HG02588 (cell line): ENCODE measurements at regions not wholly inside any gene's neighbourhood (a gene's known extent, or its start where the extent isn't known, plus 50 kb on each side); places are given as distances from the start of the nearest gene placed in this dataset.

Experiments
- ATAC-seq: cut with Tn5 transposase; IDR thresholded peaks from one replicate; pipeline ENCODE4 v1.9.1; 2021; ENCODE audit warnings: mild to moderate bottlenecking, moderate library complexity; ENCODE audit not compliant: unreplicated experiment

GRCh38 chr9:663541-663940 lies 178.0 kb upstream of the DMRT1 start:
- ATAC-seq = no peak

DNA sequence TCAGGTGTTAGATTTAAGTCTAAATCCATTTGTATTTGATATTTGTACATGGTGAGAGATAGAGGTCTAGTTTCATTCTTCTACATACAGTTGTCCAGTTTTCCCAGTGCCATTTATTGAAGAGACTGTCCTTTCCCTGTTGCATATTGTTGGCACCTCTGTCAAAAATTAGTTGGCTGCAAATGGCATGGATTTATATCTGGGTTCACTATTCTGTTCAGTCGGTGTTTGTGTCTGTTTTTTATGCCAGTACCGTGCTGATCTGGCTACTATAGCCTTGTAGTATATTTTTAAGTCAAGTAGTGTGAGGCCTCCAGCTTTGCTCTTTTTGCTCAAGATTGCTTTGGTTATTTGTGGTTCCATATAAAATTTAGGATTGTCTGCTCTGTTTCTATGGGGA lies 176.2 kb upstream of the DMRT1 start:
- no peak for ATAC-seq

DNA sequence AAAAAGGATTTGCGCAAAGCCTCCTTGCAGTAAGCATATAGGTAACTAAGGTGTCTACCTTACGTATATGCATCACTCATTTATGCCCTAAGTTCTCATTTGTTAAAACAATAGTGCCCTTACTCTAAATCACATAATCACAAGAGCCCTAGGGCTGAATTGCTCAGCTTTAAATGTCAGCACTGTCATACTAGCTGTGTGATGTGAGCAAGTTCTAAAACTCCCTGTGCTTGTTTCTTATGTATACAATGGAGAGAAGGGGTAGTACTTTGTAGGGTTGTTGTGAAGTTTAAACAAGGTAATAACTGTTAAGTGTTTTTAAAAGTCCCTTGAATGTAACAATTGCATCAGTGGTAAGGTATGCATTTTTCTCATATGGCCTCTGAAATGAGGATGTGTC lies 169.5 kb upstream of the DMRT1 start:
- ATAC-seq = no peak

- ATAC-seq = no peak
These were observed 168.6 kb upstream of the DMRT1 start for GRCh38 chr9:672851-673250.

- ATAC-seq = no peak
These were observed 168.1 kb upstream of the DMRT1 start for GRCh38 chr9:673264-673965.

GRCh38 chr9:673966-674526 lies 167.5 kb upstream of the DMRT1 start:
- ATAC-seq = no peak

DNA sequence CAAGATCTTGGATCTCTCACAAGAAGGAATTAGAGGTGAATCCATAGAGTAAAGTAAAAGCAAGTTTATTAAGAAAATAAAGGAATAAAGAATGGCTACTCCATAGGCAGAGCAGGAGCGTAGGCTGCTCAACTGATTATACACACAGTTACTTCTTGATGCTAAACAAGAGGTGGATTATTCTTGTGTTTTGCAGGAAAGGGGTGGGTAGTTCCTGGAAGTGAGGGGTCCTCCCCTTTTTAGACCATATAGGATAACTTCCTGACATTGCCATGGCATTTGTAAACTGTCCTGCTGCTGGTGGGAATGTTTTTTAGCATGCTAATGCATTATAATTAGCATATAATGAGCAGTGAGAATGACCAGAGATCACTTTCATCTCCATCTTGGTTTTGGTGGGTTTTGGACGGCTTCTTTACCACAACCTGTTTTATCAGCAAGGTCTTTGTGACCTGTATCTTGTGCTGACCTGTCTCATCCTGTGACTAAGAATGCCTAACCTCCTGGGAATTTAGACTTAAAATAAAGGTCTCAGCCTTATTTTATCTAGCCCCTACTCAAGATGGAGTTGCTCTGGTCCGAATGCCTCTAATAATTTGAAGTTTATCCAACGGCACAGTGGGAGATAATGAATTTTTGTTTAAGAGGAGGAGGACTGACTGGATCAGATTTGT lies 165.7 kb upstream of the DMRT1 start:
- no peak for ATAC-seq

- no peak for ATAC-seq
These were observed 164.6 kb upstream of the DMRT1 start for GRCh38 chr9:676780-677438.

DNA sequence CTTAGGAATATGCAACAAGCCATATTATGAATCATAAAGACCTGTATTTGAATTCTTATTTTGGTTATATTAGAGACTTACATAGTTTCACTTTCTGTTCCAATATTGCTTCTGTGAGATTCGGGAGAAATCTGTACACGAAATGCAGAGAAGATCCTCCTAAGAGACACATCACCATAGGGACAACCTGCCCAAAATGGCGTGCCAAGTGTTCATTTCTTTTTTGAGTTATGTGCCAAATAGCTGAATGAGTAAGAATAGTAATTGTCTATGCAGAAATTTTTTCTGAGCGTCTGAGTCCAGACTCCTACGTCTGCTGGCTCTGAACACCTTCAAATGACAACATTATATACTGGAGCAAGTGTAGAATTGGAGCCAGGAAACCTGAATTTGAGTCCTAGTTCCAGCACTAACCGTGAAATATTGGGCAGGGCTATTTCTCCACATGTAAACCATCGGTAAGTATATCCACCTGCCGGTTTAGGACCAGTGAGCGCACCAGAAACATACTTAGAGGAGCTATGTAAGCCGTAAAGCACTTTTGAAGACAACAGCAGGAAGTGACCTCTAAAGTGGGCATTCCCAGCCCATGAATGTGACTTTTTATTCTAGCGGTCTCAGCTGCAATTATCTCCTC lies 163.9 kb upstream of the DMRT1 start:
- ATAC-seq = no peak

- no peak for ATAC-seq
These were observed 162.6 kb upstream of the DMRT1 start for GRCh38 chr9:678897-679296.

- no peak for ATAC-seq
These were observed 162.0 kb upstream of the DMRT1 start for GRCh38 chr9:679462-679861.

DNA sequence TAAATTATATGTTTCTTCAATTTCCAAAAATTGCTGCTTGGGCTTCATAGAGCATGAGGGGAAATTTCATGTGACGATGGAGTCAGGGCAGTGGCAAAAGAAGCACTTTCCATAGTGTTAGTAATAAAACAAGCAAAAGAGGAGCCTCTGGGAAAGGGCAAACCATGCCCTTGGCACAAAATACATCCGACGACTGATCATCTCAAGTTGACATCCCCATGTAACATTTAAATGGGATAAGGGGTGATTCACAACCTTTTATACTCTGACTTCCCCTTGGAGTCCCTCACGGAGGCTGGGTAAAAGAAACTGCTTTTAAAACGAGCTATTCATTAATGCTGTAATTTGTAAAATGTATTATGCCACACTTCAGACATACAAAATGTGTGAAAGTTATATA lies 161.4 kb upstream of the DMRT1 start:
- no peak for ATAC-seq

DNA sequence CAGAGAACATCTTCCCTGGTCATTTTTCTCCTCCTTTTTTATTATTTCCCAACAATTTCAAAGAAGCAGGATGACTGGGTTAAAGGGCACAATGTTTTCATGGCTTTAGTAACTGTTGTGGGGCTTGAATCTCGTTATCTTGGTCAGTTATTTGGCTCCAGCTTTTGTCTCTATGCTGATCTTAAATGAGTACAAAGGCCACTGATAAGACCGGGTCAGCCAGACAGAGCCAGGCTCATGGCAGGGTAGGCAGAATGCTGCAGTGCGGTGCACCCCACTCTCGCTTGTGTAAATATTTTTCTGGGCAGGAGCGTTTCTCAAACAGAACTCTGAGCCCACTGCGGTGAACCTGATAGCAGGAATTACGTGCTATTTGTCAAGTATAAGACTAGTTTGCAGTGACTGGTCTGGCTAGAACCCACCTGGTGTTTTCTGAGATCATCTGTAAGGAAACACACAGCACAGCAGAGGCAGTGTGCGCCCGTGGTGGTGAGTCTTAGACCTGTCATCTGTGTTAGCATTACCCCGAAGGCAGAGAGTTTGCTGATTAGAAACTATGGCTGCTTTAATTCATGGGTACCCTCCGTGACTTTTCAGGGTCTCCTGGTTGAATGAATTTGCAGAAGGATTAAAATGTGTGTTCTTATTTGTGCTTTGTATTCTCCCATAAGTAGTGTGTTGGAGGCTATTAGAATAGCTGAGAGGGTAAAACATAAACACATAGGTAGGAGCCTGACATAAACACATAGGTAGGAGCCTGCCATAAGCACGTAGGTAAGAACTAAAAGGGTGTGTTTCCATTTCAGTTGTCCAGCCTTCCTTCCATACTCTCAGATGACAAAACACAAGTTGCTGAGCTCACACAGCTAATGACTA lies 158.6 kb upstream of the DMRT1 start:
- no peak for ATAC-seq

GRCh38 chr9:683509-684021 lies 157.9 kb upstream of the DMRT1 start:
- ATAC-seq = no peak

DNA sequence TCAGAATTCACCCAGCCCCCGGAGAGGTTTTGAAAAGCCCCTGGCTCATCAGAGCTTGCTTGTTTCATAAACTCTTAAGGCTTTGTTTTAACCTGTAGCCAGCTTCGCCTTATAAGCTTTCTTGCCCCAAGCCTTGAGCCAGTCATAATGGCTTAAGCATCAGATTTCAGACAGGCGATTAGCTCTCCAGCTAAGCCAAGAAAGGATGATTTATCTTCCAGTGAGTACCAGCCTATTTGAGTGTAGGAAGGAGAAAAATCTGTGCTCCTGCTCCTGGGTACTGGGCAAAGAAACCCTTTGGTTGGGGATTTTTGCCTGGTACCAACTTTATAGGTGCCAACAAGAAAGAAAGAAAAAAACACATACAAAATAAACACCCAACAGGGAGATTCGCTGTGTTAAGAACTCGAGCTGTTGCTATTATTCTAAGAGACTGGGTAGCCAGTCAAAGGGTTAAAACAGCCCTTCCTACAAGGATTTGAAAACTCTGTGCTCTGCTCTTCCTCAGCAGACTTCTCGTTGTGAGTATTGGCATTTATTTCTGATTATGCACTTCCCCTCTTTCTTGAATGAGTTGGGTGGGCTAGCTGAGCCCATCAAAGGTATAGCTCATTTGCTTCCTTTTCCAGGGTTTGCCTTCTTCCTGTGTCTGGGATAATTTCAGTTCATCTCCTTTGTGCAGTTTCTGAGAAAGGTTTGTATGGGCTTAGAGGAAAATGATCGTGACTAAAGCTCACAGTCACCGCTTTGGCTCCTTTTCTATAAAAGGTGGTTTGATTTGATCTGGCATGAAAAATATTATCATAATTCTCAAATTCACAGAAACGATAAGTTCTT lies 157.2 kb upstream of the DMRT1 start:
- ATAC-seq = no peak

DNA sequence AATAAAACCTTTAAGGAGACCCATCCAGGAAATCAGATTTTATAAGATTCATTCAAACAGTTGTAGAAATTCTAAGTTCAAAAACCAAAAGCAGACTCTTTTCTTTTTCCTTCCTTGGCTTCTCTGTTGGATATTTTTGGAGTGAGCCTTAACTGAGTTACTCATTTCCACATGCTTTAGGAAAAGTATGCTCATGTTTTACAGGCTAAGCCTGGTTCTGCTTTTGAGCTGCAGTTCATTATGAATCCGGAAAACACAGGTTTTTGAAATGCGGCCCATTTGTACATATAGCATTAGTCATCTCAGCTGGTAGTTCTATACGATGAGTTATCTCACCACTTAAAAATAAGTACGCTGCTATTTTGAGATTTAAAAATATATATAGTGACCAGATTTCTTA lies 156.6 kb upstream of the DMRT1 start:
- no peak for ATAC-seq

DNA sequence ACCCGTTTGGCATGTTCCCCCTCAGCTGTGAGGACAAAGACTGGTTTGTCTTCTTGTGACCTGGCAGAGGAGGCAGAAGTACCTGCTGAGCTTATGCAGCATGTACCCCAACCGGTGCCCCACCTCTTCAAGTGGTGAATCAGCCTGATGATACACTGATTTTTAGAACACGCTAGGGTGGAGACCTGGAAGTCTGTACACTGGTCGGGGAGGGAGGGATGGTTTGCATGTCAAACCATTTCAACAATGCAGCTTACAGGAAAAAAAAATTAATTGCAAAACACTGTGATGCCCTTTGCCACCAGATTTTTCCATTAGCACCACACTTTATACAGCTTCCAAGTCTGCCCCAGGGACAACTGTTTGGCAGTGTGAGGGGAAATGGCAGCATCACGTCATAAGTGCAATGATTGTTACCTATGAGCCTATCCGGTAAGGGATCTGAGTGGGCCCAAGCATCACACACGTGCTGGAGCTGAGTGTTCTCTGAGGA lies 155.1 kb upstream of the DMRT1 start:
- ATAC-seq = no peak

GRCh38 chr9:687034-687785 lies 154.3 kb upstream of the DMRT1 start:
- ATAC-seq = no peak

DNA sequence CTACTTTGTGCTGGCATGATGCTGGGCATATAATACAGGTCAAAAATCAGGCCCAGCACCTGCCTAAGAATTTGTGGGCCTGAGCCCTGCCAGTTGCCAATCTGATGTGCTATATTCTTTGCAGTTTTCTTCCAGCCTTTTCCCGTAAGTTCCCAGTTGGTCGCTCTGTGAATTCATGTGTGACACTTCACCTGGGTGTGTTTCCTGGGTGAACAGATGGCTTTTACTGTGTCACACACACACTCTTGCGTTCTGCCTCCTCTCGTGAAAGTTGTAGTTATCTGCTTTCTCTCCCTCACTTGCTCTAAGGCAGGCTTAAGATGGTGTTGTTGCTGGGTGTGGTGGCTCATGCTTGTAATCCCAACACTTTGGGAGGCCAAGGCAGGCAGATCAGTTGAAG lies 153.5 kb upstream of the DMRT1 start:
- ATAC-seq = no peak
